ENCODE measurements at regions not wholly inside any gene's neighbourhood (a gene's known extent, or its start where the extent isn't known, plus 50 kb on each side); places are given as distances from the start of the nearest gene placed in this dataset.

- TF ChIP-seq, protein P1, sequence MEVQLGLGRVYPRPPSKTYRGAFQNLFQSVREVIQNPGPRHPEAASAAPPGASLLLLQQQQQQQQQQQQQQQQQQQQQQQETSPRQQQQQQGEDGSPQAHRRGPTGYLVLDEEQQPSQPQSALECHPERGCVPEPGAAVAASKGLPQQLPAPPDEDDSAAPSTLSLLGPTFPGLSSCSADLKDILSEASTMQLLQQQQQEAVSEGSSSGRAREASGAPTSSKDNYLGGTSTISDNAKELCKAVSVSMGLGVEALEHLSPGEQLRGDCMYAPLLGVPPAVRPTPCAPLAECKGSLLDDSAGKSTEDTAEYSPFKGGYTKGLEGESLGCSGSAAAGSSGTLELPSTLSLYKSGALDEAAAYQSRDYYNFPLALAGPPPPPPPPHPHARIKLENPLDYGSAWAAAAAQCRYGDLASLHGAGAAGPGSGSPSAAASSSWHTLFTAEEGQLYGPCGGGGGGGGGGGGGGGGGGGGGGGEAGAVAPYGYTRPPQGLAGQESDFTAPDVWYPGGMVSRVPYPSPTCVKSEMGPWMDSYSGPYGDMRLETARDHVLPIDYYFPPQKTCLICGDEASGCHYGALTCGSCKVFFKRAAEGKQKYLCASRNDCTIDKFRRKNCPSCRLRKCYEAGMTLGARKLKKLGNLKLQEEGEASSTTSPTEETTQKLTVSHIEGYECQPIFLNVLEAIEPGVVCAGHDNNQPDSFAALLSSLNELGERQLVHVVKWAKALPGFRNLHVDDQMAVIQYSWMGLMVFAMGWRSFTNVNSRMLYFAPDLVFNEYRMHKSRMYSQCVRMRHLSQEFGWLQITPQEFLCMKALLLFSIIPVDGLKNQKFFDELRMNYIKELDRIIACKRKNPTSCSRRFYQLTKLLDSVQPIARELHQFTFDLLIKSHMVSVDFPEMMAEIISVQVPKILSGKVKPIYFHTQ (CRISPR knock-in tag; IDR thresholded peaks at IDR 0.05) = no peak
Measured at GRCh38 chr21:36582271-36582670, 102.3 kb upstream of the CLDN14 start (continued).

DNA sequence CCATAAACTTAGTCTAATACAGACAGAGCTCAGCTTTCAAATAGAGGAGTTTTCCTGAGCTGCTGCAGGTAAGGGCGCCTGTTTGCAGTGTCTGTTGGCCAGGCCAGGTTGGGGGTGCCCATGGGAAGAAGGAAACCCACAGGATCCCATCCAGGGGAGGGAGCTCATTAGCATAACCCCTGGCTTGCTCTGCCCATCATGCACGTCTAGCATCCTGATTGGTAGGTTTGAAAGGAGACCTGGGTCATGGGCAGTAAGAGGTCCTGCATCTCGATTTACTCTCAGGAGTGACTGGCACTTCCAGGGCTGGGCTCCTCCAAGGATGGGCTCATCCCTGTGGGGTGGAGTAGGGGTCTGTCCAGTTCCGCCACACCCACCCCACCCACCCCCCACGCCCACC lies 103.7 kb upstream of the CLDN14 start:
- Mint-ChIP-seq H3K36me3 (no peaks in the 10 kb centered on the region), H3K4me3 (no peak overlapping the region), H3K9me3 (peaks cover 7% of the 10 kb centered on the region; the same call in 1 of the 2 replicates), H3K27me3 (ENCODE audit: low read depth) (no peaks in the 10 kb centered on the region; the same call in 1 of the 2 replicates), H3K4me1 (no peaks in the 10 kb centered on the region), H3K27ac (no peak overlapping the region)
- DNase-seq (ENCODE audit: low spot score) = no peak
- POLR2A ChIA-PET = no interaction called here
- CTCF ChIA-PET = no interaction called here
- no peak for ATAC-seq
- TF ChIP-seq ATF6 (CRISPR knock-in tag; IDR thresholded peaks at IDR 0.05) = no peak
- TF ChIP-seq, protein P2, sequence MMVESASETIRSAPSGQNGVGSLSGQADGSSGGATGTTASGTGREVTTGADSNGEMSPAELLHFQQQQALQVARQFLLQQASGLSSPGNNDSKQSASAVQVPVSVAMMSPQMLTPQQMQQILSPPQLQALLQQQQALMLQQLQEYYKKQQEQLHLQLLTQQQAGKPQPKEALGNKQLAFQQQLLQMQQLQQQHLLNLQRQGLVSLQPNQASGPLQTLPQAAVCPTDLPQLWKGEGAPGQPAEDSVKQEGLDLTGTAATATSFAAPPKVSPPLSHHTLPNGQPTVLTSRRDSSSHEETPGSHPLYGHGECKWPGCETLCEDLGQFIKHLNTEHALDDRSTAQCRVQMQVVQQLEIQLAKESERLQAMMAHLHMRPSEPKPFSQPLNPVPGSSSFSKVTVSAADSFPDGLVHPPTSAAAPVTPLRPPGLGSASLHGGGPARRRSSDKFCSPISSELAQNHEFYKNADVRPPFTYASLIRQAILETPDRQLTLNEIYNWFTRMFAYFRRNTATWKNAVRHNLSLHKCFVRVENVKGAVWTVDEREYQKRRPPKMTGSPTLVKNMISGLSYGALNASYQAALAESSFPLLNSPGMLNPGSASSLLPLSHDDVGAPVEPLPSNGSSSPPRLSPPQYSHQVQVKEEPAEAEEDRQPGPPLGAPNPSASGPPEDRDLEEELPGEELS (CRISPR knock-in tag; IDR thresholded peaks at IDR 0.05) = no peak
- TF ChIP-seq, protein P3, sequence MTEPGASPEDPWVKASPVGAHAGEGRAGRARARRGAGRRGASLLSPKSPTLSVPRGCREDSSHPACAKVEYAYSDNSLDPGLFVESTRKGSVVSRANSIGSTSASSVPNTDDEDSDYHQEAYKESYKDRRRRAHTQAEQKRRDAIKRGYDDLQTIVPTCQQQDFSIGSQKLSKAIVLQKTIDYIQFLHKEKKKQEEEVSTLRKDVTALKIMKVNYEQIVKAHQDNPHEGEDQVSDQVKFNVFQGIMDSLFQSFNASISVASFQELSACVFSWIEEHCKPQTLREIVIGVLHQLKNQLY (CRISPR knock-in tag; IDR thresholded peaks at IDR 0.05) = no peak
- no peak for TF ChIP-seq MYBL2 (CRISPR knock-in tag; IDR thresholded peaks at IDR 0.05)

DNA sequence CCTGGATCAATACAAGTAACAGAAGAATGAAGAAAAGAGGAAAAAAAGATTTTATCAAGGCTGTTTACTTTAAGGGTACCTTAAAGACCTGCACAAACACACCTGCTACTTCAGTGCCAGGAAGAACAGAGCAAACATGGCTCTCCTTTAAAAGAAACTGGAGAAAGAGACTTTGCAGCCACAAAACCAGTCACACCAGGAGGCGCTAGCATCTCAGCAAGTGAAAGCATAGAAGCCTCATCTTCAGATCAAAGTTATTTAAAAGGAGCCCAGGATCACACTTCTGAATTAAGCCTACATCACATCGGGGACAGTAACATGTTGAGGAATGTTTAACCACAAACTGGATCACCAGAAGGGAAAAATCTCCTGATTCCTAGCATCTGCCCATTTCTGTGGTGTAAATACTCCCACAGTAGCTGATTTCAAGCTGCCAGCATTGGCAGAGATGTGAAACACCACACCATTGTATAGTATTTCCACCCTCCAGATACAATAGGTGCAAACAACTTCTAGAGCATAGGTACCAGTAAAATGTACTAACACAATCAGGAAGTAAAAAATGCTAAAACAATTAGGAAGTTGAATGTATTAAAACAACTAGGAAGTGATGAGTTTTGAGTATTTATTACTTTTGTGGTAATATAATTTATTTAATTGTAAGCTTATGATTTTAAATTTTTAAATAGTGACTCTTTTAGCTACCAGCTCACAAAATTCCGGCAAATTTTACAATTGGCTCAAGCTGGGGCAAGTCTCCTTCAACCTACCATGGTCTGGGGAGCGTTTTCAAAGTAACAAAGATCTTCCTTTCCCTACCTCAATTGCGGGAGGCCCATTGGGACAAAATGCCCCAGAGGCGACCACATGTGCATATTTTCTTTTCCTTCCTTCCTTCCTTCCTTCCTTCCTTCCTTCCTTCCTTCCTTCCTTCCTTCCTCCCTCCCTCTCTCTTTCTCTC lies 105.3 kb upstream of the CLDN14 start:
- no peaks in the 10 kb centered on the region for H3K4me1 Mint-ChIP-seq
- no peak overlapping the region for H3K27ac Mint-ChIP-seq
- DNase-seq (ENCODE audit: low spot score) (no peak), ATAC-seq (no peak)
- no peaks in the 10 kb centered on the region; the same call in 1 of the 2 replicates for H3K27me3 Mint-ChIP-seq (ENCODE audit: low read depth)
- CTCF ChIA-PET = interaction anchor here (1.2 to 1.3 kb wide), 2 partner anchors 8 to 21 kb away, joined by 3 to 4 read pairs; no protein-coding TSS in a partner anchor
- no peaks in the 10 kb centered on the region for H3K36me3 Mint-ChIP-seq
- POLR2A ChIA-PET = no interaction called here
- no peak overlapping the region for H3K4me3 Mint-ChIP-seq
- H3K9me3 Mint-ChIP-seq = peaks cover 7% of the 10 kb centered on the region; the same call in 1 of the 2 replicates
- TF ChIP-seq ZNF317 (CRISPR knock-in tag; IDR thresholded peaks at IDR 0.05; ENCODE audit: borderline replicate concordance, low read depth) (no peak), PRRX2 (CRISPR knock-in tag; IDR thresholded peaks at IDR 0.05) (no peak), CREM (CRISPR knock-in tag; IDR thresholded peaks at IDR 0.05) (no peak), ZNF219 (CRISPR knock-in tag; IDR thresholded peaks at IDR 0.05; ENCODE audit: borderline replicate concordance) (no peak), ELF4 (CRISPR knock-in tag; IDR thresholded peaks at IDR 0.05; ENCODE audit: low read depth) (no peak), ZNF263 (CRISPR knock-in tag; IDR thresholded peaks at IDR 0.05; ENCODE audit: low read depth) (no peak), ZNF232 (CRISPR knock-in tag; IDR thresholded peaks at IDR 0.05) (no peak), ERG (CRISPR knock-in tag; IDR thresholded peaks at IDR 0.05) (no peak)
- TF ChIP-seq, protein P4, sequence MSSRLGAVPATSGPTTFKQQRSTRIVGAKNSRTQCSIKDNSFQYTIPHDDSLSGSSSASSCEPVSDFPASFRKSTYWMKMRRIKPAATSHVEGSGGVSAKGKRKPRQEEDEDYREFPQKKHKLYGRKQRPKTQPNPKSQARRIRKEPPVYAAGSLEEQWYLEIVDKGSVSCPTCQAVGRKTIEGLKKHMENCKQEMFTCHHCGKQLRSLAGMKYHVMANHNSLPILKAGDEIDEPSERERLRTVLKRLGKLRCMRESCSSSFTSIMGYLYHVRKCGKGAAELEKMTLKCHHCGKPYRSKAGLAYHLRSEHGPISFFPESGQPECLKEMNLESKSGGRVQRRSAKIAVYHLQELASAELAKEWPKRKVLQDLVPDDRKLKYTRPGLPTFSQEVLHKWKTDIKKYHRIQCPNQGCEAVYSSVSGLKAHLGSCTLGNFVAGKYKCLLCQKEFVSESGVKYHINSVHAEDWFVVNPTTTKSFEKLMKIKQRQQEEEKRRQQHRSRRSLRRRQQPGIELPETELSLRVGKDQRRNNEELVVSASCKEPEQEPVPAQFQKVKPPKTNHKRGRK (CRISPR knock-in tag; IDR thresholded peaks at IDR 0.05; ENCODE audit: borderline replicate concordance) = no peak
- TF ChIP-seq, protein P5, sequence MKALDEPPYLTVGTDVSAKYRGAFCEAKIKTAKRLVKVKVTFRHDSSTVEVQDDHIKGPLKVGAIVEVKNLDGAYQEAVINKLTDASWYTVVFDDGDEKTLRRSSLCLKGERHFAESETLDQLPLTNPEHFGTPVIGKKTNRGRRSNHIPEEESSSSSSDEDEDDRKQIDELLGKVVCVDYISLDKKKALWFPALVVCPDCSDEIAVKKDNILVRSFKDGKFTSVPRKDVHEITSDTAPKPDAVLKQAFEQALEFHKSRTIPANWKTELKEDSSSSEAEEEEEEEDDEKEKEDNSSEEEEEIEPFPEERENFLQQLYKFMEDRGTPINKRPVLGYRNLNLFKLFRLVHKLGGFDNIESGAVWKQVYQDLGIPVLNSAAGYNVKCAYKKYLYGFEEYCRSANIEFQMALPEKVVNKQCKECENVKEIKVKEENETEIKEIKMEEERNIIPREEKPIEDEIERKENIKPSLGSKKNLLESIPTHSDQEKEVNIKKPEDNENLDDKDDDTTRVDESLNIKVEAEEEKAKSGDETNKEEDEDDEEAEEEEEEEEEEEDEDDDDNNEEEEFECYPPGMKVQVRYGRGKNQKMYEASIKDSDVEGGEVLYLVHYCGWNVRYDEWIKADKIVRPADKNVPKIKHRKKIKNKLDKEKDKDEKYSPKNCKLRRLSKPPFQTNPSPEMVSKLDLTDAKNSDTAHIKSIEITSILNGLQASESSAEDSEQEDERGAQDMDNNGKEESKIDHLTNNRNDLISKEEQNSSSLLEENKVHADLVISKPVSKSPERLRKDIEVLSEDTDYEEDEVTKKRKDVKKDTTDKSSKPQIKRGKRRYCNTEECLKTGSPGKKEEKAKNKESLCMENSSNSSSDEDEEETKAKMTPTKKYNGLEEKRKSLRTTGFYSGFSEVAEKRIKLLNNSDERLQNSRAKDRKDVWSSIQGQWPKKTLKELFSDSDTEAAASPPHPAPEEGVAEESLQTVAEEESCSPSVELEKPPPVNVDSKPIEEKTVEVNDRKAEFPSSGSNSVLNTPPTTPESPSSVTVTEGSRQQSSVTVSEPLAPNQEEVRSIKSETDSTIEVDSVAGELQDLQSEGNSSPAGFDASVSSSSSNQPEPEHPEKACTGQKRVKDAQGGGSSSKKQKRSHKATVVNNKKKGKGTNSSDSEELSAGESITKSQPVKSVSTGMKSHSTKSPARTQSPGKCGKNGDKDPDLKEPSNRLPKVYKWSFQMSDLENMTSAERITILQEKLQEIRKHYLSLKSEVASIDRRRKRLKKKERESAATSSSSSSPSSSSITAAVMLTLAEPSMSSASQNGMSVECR (CRISPR knock-in tag; IDR thresholded peaks at IDR 0.05; ENCODE audit: borderline replicate concordance) = no peak

Measured in WTC11 (cell line).